ENCODE measurements at regions not wholly inside any gene's neighbourhood (a gene's known extent, or its start where the extent isn't known, plus 50 kb on each side); places are given as distances from the start of the nearest gene placed in this dataset.

DNA sequence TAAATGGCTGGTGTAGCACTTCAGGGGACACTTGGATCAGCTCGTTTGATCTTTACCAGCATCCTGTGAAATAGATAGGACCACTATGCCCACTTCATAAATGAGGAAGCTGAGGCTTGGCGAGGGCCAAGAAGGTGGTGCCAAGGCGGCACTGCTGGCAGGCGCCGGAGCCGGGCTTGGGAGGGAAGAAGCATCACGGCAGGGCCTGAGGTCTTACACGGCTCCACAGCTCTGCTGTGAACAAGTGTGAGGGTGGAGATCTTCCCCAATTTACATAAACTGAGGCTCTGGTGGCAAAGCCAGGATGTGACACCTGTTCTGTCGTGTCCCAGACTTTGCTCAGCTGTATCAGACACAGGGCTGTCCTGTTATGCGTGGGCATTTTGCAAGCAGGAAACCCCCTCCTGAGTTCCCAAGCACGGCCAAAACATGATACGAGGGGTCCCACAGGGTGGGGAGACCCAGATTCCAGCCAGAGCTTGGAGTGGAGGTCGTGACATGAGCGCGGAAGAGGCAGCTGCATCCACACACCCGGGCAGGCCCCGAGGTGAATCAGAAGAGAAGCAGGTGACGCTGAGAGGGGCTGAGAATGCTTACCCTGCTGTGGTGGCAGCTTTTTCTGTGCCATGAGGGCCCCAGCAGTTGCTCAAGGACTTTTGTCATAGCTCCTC lies 117.5 kb upstream of the BOD1 start:
- Histone ChIP-seq H3K4me1 (no peaks in the 10 kb centered on the region), H3K4me3 (no peak overlapping the region), H3K27me3 (no peaks in the 10 kb centered on the region), H3K9me3 (no peaks in the 10 kb centered on the region), H3K27ac (no peak overlapping the region), H3K36me3 (no peaks in the 10 kb centered on the region)
- DNase-seq (ENCODE audit: low spot score in 2 of 2) = no peak
- no peak for TF ChIP-seq EP300 (IDR thresholded peaks at IDR 0.05)
- WGBS = 71% methylated on average over 17 of the region's 18 CpGs

- Histone ChIP-seq H3K9me3 (no peaks in the 10 kb centered on the region), H3K4me1 (no peaks in the 10 kb centered on the region), H3K4me3 (no peak overlapping the region), H3K27ac (no peak overlapping the region), H3K36me3 (no peaks in the 10 kb centered on the region), H3K27me3 (no peaks in the 10 kb centered on the region)
- WGBS = 66% methylated on average over 10 of the region's 10 CpGs
- DNase-seq (ENCODE audit: low spot score in 2 of 2) = no peak
- TF ChIP-seq EP300 (IDR thresholded peaks at IDR 0.05) (no peak), POLR2AphosphoS5 (IDR thresholded peaks at IDR 0.05) (no peak), POLR2A (IDR thresholded peaks at IDR 0.05) (no peak)
- TF ChIP-seq, protein P1, sequence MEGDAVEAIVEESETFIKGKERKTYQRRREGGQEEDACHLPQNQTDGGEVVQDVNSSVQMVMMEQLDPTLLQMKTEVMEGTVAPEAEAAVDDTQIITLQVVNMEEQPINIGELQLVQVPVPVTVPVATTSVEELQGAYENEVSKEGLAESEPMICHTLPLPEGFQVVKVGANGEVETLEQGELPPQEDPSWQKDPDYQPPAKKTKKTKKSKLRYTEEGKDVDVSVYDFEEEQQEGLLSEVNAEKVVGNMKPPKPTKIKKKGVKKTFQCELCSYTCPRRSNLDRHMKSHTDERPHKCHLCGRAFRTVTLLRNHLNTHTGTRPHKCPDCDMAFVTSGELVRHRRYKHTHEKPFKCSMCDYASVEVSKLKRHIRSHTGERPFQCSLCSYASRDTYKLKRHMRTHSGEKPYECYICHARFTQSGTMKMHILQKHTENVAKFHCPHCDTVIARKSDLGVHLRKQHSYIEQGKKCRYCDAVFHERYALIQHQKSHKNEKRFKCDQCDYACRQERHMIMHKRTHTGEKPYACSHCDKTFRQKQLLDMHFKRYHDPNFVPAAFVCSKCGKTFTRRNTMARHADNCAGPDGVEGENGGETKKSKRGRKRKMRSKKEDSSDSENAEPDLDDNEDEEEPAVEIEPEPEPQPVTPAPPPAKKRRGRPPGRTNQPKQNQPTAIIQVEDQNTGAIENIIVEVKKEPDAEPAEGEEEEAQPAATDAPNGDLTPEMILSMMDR (IDR thresholded peaks at IDR 0.05) = no peak
Measured at GRCh38 chr5:173734716-173735115, 118.3 kb upstream of the BOD1 start.

DNA sequence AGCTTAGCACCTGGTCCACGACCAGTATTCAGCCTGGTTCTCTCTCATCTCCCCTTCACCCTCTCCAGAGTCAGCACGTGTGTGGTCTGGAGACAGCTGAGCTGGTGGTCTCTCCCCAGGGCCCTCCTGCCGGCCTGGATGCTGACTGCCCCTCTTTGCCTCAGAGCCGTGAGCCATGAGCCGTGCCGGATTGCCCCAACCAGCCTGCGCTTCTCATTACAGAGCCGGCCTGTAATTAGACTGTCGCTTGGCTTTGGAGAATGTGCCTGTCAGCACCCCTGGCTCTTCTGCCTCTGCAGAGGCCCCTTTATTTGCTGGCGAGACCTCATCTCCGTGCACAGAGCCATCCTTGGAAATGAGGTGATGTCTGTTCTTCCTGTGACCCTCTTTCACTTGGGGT lies 118.7 kb upstream of the BOD1 start:
- 63% methylated on average over 8 of the region's 11 CpGs for WGBS
- no peaks in the 10 kb centered on the region for H3K36me3 ChIP-seq
- H3K9me3 ChIP-seq = no peaks in the 10 kb centered on the region
- TF ChIP-seq, protein P1 (IDR thresholded peaks at IDR 0.05) = no peak
- TF ChIP-seq POLR2A (IDR thresholded peaks at IDR 0.05) (no peak), POLR2AphosphoS5 (IDR thresholded peaks at IDR 0.05) (no peak), EP300 (IDR thresholded peaks at IDR 0.05) (no peak)
- H3K4me3 ChIP-seq = no peak overlapping the region
- H3K4me1 ChIP-seq = no peaks in the 10 kb centered on the region
- H3K27me3 ChIP-seq = no peaks in the 10 kb centered on the region
- no peak for DNase-seq (ENCODE audit: low spot score in 2 of 2)
- no peak overlapping the region for H3K27ac ChIP-seq

DNA sequence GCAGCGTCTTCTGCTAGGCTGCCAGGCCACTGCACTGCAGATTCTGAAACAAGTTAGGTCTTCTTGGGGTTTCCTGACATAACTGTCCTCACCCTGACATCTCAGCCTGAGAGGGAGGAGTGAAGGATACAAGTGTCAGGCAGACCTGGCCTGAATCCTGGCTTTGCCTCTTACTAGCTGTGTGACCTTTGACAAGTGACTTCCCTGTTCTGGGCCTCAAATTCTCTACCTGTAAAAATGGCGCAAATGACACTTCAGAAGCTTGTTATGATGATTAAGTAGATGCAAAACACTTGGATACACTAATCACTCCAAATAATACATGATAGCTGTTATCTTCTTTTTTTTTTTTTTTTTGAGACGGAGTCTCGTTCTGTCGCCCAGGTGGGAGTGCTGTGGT lies 119.2 kb upstream of the BOD1 start:
- 90% methylated on average over 5 of the region's 5 CpGs for WGBS
- TF ChIP-seq, protein P1 (IDR thresholded peaks at IDR 0.05) = no peak
- no peak for TF ChIP-seq POLR2AphosphoS5 (IDR thresholded peaks at IDR 0.05)
- no peak for TF ChIP-seq EP300 (IDR thresholded peaks at IDR 0.05)
- no peak for TF ChIP-seq POLR2A (IDR thresholded peaks at IDR 0.05)

GRCh38 chr5:173736374-173736773 lies 119.9 kb upstream of the BOD1 start:
- H3K9me3 ChIP-seq = no peaks in the 10 kb centered on the region
- no peak overlapping the region for H3K27ac ChIP-seq
- H3K27me3 ChIP-seq = no peaks in the 10 kb centered on the region
- no peak for TF ChIP-seq POLR2A (IDR thresholded peaks at IDR 0.05)
- TF ChIP-seq EP300 (IDR thresholded peaks at IDR 0.05) = no peak
- TF ChIP-seq, protein P1 (IDR thresholded peaks at IDR 0.05) = no peak
- TF ChIP-seq POLR2AphosphoS5 (IDR thresholded peaks at IDR 0.05) = no peak
- 55% methylated on average over 3 of the region's 4 CpGs for WGBS
- DNase-seq (ENCODE audit: low spot score in 2 of 2) = no peak
- H3K36me3 ChIP-seq = no peaks in the 10 kb centered on the region
- no peaks in the 10 kb centered on the region for H3K4me1 ChIP-seq
- H3K4me3 ChIP-seq = no peak overlapping the region

More for the DNA sequence above, 119.2 kb upstream of the BOD1 start:
- no peaks in the 10 kb centered on the region for H3K36me3 ChIP-seq
- H3K27me3 ChIP-seq = no peaks in the 10 kb centered on the region
- H3K4me3 ChIP-seq = no peak overlapping the region
- no peak for DNase-seq (ENCODE audit: low spot score in 2 of 2)
- no peak overlapping the region for H3K27ac ChIP-seq
- no peaks in the 10 kb centered on the region for H3K9me3 ChIP-seq
- no peaks in the 10 kb centered on the region for H3K4me1 ChIP-seq

Measured in suprapubic skin (tissue), 4 donors.